Muscle of leg (tissue), 3 donors: ENCODE measurements at regions not wholly inside any gene's neighbourhood (a gene's known extent, or its start where the extent isn't known, plus 50 kb on each side); places are given as distances from the start of the nearest gene placed in this dataset.

Experiments used
- DNase-seq: peaks from one replicate; pipeline ENCODE4 v3.0.0; 2013
- H3K27ac ChIP-seq: one replicate; pipeline ENCODE4 v1.5.1; 2013; ENCODE audit warnings: mild to moderate bottlenecking, low read length, control low read depth
- H3K27me3 ChIP-seq: one replicate; pipeline ENCODE4 v1.6.1; 2013; ENCODE audit warnings: low read length; ENCODE audit not compliant: control insufficient read depth, insufficient read depth
- H3K36me3 ChIP-seq: one replicate; pipeline ENCODE4 v1.6.1; 2013; ENCODE audit warnings: low read length; ENCODE audit not compliant: control insufficient read depth, insufficient read depth
- H3K4me1 ChIP-seq: one replicate; pipeline ENCODE4 v1.6.1; 2013; ENCODE audit warnings: low read length; ENCODE audit not compliant: control insufficient read depth, insufficient read depth
- H3K4me3 ChIP-seq: one replicate; pipeline ENCODE4 v1.5.1; 2013; ENCODE audit warnings: low read length, control low read depth
- H3K9me3 ChIP-seq: replicated peaks from 2 replicates; pipeline ENCODE4 v1.6.1; 2013; ENCODE audit warnings: low read depth, low read length; ENCODE audit not compliant: control insufficient read depth
- WGBS: methylation state at CpG from one replicate; pipeline ENCODE4 v1.1.5; 2013; ENCODE audit warnings: missing lambda C conversion rate; ENCODE audit not compliant: insufficient coverage; 5-methylcytosine and 5-hydroxymethylcytosine counted together

GRCh38 chr10:78972160-78972946, 96.4 kb upstream of the ZMIZ1 start:
- H3K4me1 ChIP-seq, result peaks cover 28% of the 10 kb centered on the region
- WGBS, result 26% methylated on average over 10 of the region's 11 CpGs
- peak overlapping the region; percentile 87 for H3K27ac ChIP-seq
- H3K36me3 ChIP-seq, result no peaks in the 10 kb centered on the region
- peaks cover 17% of the 10 kb centered on the region for H3K27me3 ChIP-seq
- DNase-seq, result peak; percentile 71
- H3K9me3 ChIP-seq, result no peaks in the 10 kb centered on the region
- no peak overlapping the region for H3K4me3 ChIP-seq

DNA sequence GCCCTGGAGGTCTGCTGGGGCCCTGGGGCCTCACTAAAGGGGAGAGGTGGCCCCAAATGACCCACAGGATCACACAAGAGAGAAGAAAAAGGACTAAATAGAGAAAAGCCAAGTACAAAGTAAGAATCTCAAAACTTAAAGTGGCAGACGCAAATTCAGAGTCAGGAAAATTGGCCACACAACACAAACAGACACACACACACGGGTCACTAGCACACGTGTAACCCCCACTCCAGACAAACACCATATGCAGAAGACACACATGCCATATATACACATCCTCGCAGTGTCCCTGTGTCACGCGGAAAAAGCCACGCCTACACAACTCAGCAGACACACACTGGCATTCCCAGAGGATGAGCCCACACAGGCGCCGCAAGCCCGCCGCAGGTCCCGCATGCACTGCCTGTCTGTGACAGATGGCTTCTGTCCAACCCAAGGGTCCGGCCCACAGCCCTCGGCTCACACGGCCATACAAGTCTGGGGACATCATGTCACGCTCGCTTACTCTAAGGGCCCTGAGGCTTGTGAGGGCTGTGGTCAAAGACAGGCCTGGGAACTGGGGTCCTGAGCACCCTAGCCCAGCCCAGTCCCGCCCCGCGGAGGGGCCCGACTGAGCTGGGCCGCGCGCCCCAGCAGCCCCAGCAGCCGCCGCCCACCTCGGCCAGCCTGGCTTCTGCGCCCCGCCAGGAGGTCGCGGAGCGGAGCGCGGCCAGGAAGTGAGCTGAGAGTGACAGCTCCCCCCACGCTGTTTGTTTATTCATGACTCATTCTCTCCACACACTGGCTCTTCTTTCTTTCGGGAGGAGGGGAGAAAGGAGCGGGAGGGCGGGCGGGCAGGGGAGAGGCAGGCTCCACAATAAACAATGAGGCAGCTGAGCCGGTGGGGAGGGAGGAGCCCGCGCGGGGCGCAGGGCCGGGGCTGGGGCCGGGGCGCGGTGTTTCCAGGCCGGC, 95.5 kb upstream of the ZMIZ1 start:
- Histone ChIP-seq H3K4me3 (peak overlapping the region; percentile 32), H3K27ac (peak overlapping the region; percentile 87), H3K4me1 (peaks cover 28% of the 10 kb centered on the region), H3K27me3 (peaks cover 13% of the 10 kb centered on the region), H3K9me3 (no peaks in the 10 kb centered on the region), H3K36me3 (no peaks in the 10 kb centered on the region)
- WGBS, result 3% methylated on average over 29 of the region's 49 CpGs
- DNase-seq, result peak; percentile 98

DNA sequence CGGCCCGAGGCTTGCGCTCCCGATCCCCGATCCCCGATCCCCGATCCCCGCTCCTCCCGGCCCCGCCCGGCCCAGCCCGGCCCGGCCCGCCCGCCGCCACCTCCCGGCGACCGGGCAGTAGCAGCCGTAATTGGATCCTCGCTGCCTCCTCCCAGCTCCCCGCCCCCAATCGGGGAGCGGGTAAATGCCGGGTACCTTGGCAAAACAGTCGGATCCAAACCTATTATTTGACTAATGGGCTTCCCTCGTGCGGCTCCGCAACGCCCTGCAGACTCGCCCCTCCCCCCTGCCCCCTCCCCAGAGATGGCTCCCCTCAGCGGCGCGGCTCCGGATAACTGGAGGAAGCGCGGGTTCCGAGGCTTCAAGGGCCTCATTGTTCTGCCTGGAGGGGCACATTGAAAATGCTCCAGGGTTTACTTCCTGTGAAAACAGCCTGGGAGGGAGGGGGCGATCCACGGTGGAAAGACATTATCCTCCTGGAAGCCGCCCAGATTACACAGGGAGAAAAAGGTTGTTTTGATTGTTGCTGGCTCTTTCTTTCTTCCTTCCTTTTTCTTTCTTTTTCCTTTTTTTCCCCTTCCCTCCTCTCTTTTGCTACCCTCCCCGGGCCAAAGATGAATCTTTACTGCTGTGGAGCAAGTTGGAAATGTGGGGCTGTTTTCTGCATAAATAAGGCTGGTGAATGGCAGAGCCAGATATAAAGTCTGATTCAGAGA, 94.7 kb upstream of the ZMIZ1 start:
- Histone ChIP-seq H3K27ac (peak overlapping the region; percentile 87), H3K27me3 (peaks cover 12% of the 10 kb centered on the region), H3K36me3 (no peaks in the 10 kb centered on the region), H3K4me3 (peak overlapping the region; percentile 46), H3K4me1 (peaks cover 28% of the 10 kb centered on the region), H3K9me3 (no peaks in the 10 kb centered on the region)
- 0% methylated on average over 3 of the region's 42 CpGs for WGBS
- peak; percentile 94 for DNase-seq

- Histone ChIP-seq H3K27me3 (peaks cover 10% of the 10 kb centered on the region), H3K27ac (peak overlapping the region; percentile 87), H3K9me3 (no peaks in the 10 kb centered on the region), H3K36me3 (no peaks in the 10 kb centered on the region), H3K4me3 (no peak overlapping the region), H3K4me1 (peaks cover 28% of the 10 kb centered on the region)
- DNase-seq, result peak; percentile 68
- 40% methylated on average over 11 of the region's 15 CpGs for WGBS
These were observed 94.0 kb upstream of the ZMIZ1 start for GRCh38 chr10:78974617-78975317.

- Histone ChIP-seq H3K27ac (no peak overlapping the region), H3K4me1 (peaks cover 28% of the 10 kb centered on the region), H3K36me3 (no peaks in the 10 kb centered on the region)
These were observed 92.8 kb upstream of the ZMIZ1 start for GRCh38 chr10:78975926-78976325.

GRCh38 chr10:78976825-78977755, 91.7 kb upstream of the ZMIZ1 start:
- Histone ChIP-seq H3K36me3 (no peaks in the 10 kb centered on the region), H3K27ac (no peak overlapping the region), H3K4me3 (no peak overlapping the region), H3K27me3 (peaks cover 10% of the 10 kb centered on the region), H3K4me1 (peaks cover 35% of the 10 kb centered on the region), H3K9me3 (no peaks in the 10 kb centered on the region)
- 86% methylated on average over 13 of the region's 13 CpGs for WGBS
- no peak for DNase-seq

More at GRCh38 chr10:78975926-78976325, 92.8 kb upstream of the ZMIZ1 start:
- 79% methylated on average over 3 of the region's 5 CpGs for WGBS
- H3K4me3 ChIP-seq, result no peak overlapping the region
- H3K27me3 ChIP-seq, result peaks cover 10% of the 10 kb centered on the region
- DNase-seq, result no peak
- H3K9me3 ChIP-seq, result no peaks in the 10 kb centered on the region

- WGBS, result 76% methylated on average over 6 of the region's 7 CpGs
- Histone ChIP-seq H3K9me3 (no peaks in the 10 kb centered on the region), H3K27ac (no peak overlapping the region), H3K27me3 (peaks cover 10% of the 10 kb centered on the region), H3K36me3 (no peaks in the 10 kb centered on the region), H3K4me3 (no peak overlapping the region), H3K4me1 (peaks cover 13% of the 10 kb centered on the region)
- DNase-seq, result no peak
These were observed 88.8 kb upstream of the ZMIZ1 start for GRCh38 chr10:78979938-78980337.

- H3K27me3 ChIP-seq, result peaks cover 10% of the 10 kb centered on the region
- H3K9me3 ChIP-seq, result no peaks in the 10 kb centered on the region
- WGBS, result 63% methylated on average over 7 of the region's 9 CpGs
- peaks cover 12% of the 10 kb centered on the region for H3K4me1 ChIP-seq
- no peaks in the 10 kb centered on the region for H3K36me3 ChIP-seq
- H3K4me3 ChIP-seq, result no peak overlapping the region
- no peak overlapping the region for H3K27ac ChIP-seq
- no peak for DNase-seq
These were observed 88.4 kb upstream of the ZMIZ1 start for GRCh38 chr10:78980354-78980753.

GRCh38 chr10:78980815-78981214, 88.0 kb upstream of the ZMIZ1 start:
- Histone ChIP-seq H3K4me1 (peaks cover 12% of the 10 kb centered on the region), H3K36me3 (no peaks in the 10 kb centered on the region), H3K4me3 (no peak overlapping the region), H3K27ac (no peak overlapping the region), H3K9me3 (no peaks in the 10 kb centered on the region), H3K27me3 (peaks cover 9% of the 10 kb centered on the region)
- 96% methylated on average over 3 of the region's 5 CpGs for WGBS
- no peak for DNase-seq
